Hematopoietic multipotent progenitor cell treated with erythropoietin and hydrocortisone succinate and interleukin-3 and kit ligand, for 6 days (in vitro differentiated cells): ENCODE measurements at regions not wholly inside any gene's neighbourhood (a gene's known extent, or its start where the extent isn't known, plus 50 kb on each side); places are given as distances from the start of the nearest gene placed in this dataset.

Experiments
- DNase-seq: peaks from one replicate; pipeline ENCODE4 v3.0.0-alpha.2; 2015

DNA sequence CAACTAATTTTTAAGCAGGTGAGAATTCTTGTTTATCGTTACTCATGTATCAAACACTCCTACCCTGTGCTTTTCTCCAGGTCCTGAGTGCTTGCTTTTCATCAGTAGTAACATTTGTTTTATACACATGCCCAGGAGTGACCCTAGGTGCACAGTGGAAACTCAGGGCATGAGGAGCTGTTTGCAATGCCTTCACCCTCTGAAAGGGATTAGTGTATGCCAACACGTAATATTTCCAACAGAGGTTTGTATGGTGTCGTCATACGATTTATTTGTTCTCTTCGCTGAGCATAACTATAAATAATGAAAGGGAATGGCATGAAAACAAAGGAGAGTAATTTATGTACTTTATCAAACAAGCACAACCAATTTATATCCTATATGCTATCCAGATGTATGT, 537.4 kb upstream of the MMS22L start:
- DNase-seq, result no peak

- no peak for DNase-seq
Measured at GRCh38 chr6:97822632-97823031, 539.6 kb upstream of the MMS22L start.

DNA sequence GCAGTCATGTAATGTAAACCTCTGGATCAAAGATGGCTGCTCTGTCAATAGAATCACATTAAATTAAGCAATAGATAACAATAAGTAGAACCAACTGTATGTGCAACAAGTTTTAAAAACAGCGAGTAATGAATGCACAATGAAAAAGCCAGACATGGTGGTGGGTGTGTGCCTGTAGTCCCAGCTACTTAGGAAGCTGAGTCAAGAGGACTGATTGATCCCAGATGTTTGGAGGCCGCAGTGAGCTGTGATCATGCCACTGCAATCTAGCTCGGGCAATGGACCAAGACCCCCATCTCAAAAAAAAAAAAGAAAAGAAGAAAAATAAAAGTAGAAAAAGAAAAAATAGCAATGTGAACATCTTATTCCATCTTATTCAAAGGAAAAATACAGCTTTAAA, 558.7 kb upstream of the MMS22L start:
- no peak for DNase-seq

GRCh38 chr6:97842521-97842920, 559.5 kb upstream of the MMS22L start:
- DNase-seq, result no peak

DNA sequence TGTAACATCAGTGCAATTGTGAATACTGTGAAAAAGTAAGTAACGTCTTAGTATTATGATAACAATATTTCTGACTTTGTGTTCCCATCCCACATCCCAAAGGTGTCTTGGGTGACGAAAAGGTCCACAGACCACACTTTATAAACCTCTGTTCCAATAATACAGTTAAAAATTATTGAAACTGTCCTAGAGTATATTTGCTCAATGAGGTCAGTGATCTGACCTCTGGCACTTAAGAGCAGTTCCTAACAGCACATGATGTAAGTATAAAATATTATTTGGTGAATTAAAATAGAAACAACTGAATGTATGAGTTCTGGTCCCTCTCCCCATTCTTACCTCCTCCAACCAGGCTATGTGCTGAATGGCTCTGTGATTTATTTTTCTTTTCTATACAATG, 566.4 kb upstream of the MMS22L start:
- DNase-seq, result no peak

- DNase-seq, result no peak
Measured at GRCh38 chr6:97850458-97851212, 567.6 kb upstream of the MMS22L start.

GRCh38 chr6:97863697-97864096, 580.7 kb upstream of the MMS22L start:
- no peak for DNase-seq

GRCh38 chr6:97864366-97864765, 581.4 kb upstream of the MMS22L start:
- DNase-seq, result no peak

DNA sequence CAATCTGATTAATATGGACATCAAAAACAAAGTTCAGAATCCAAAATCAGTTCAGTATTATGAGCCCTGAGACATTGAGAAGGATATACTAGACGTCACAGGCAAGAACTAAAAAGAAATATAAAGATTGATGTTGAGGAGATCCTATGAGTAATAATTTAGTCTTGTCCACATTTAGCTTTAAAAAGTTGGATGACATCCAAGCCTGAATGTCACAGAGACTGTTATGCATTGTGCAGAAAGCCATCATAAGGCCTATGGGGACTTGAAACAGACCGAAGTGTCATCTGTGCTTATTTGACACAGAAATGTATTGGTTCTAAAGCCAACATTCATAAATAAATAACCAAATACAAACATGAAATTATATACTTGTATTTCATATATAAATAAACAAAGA, 581.8 kb upstream of the MMS22L start:
- DNase-seq, result no peak

- DNase-seq, result no peak
Measured at GRCh38 chr6:97865612-97866011, 582.6 kb upstream of the MMS22L start.

DNA sequence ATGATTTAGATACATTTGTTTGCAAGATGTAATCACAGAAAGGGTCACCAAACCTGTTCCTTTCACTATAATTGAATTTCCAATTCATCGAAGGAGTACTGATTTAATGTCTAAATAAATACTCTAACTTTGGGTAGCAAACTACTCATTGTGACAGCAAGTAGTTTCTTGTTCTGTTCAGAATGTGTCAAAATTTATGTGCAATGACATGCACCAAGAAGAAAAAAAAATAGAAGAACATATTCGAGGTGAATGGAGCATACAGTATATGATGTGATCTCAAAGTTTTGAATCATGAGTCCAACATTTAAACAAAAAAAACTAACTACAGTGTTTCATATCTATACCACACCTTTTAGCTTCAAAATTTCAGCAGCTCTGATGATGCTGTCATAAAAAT, 583.6 kb upstream of the MMS22L start:
- no peak for DNase-seq

GRCh38 chr6:97867177-97867576, 584.2 kb upstream of the MMS22L start:
- no peak for DNase-seq

GRCh38 chr6:97870273-97870672, 587.3 kb upstream of the MMS22L start:
- DNase-seq, result no peak

DNA sequence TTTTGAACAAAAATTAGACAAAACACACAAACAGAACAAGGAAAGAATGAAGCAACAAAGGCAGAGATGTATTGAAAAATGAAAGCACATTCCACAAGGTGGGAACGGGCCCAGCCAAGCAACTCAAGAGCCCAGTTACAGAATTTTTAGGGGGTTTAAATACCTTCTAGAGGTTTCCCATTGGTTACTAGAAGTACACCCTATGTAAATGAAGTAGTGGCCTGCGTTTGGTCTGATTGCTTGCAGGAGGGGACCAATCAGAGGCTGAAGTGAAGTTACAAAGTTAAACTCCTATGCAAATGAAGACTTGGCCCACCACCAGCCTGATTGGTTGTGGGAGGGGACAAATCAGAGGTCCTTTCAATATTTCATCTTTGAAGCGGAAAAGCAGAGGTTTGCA, 593.7 kb upstream of the MMS22L start:
- no peak for DNase-seq

- DNase-seq, result no peak
Measured at GRCh38 chr6:97882755-97883154, 599.7 kb upstream of the MMS22L start.

- DNase-seq, result no peak
Measured at GRCh38 chr6:97885325-97885724, 602.3 kb upstream of the MMS22L start.

DNA sequence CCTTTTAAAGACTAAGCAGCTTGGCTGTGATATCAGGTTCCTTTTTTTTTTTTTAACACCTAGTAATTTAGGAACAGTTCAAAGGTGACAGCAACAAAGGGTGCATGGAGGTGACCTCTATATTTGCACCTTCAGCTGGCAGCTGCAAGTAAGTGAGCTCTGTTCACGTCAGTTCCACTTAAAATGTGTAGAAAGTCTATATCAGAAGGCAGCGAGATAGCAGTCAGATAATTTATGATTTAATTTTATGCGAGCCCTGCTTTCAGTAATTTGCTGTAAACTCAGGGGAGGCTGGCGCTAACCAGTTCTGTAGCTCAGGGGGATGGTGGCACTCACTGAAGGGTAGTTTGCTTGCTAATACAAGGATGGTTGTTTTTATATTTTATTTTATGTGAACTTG, 602.8 kb upstream of the MMS22L start:
- DNase-seq, result no peak

DNA sequence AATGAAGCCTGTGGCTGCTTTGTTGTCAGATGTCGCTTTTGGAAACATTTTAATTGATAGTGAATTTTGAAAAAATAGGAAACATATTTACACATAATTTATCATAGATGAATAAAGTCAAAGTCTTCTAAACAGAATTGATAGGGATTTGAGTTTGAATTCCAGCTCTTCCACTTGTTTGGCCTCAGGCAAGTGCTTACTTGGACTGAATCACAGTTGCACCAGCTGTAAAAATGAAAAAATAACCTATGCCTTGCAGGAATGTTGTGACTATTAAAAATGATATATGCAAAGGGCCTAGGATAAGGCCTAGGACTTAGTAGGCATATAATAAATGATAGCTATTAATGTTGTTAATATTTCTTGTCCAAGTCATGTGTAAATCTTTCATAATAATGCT, 618.5 kb upstream of the MMS22L start:
- no peak for DNase-seq

DNA sequence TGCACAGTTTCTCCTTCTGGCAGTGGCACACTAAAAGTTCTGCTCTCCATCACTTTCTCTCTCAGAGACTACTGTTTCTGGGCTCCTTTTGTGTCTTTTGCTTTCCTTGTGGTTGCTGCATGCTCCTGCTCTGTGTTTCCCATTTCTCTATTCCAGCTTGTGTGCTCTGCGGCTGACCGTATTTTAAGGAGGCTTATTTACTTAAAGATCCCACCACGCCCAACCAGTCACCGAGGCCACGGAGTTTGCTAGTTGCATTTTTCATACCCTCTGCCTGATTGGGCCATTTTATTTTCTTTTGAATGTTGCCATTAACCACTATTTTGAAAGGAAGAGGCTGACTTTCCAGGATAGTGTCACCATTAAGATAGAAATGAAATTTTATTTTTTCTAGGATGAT, 626.4 kb upstream of the MMS22L start:
- no peak for DNase-seq

DNA sequence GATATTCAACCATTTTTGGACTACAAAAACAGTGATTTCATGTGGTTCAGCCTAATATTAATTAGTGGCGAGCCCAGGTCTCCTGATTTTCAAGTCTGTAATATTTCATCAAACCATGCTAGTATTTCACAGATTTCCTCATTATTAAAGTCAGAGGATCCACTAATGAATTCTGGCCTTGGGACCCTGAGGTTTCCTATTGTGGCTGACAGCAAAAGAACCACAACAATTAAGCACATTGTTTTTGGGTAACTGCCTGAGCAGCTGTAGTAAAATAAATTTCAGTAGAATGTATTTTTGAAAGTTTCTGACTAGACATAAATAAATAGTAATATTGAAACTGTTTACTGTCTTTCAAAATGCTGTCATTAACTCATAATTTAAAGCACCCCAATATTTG, 630.7 kb upstream of the MMS22L start:
- DNase-seq, result no peak

- DNase-seq, result no peak
Measured at GRCh38 chr6:97914912-97915311, 631.9 kb upstream of the MMS22L start.

- DNase-seq, result no peak
Measured at GRCh38 chr6:97915537-97915936, 632.5 kb upstream of the MMS22L start.

- DNase-seq, result no peak
Measured at GRCh38 chr6:97917369-97917768, 634.4 kb upstream of the MMS22L start.

DNA sequence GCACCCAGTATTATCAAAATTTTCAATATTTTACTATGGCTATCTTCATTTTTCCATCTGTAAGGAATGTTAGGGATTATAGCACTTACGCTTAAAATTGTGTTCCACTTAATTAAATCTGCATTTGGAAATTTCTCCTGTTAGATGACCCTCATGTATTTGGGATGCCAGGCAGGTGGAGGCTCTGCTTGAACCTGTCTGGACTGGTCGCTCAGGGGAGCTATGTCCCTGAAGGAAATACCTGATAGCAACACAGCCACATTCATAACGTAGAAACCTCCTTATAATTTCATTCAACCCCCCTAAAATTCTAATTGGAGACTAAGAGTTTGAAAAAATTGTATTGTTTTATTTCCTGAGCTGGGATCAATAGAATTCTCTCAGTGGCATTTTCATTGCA, 636.0 kb upstream of the MMS22L start:
- no peak for DNase-seq

DNA sequence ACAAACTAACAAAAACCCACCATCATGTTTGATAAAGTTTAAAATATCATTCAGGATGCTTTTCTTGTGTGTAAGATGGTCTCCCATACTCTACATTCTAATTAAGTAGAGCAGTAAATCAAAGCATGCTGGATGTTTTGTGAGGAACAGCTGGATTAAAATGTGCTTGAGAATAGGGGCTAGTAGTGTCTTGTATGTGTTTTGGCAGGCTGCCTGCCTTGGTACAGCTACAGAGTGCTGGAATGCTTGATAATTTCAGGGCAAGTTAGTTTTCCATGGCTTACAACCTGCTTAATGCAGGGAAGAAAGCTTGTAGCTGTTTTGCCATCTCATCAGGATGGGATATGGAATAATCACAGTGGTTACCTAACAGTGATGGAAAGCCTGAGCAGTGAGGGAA, 636.6 kb upstream of the MMS22L start:
- no peak for DNase-seq

DNA sequence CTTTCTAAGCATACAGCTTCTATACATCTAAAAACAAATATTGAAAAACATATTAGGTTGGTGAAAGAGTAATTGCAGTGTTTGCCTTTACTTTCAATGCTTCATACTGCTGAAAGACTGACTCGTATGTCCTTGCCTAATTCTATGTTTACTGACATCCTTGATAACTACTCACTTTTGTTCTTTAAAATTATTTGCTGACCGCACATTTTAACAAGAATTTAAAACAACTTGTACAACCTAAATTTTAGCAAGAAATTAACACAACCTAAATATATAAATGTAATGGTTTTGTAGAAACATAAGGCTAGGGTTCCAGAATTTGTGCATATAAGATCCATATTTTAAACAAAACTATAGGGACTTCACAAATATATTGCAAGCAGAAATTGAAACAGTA, 640.2 kb upstream of the MMS22L start:
- DNase-seq, result no peak
